Suprapubic skin (tissue), 4 donors: ENCODE measurements at regions not wholly inside any gene's neighbourhood (a gene's known extent, or its start where the extent isn't known, plus 50 kb on each side); places are given as distances from the start of the nearest gene placed in this dataset.

ENCODE experiments used
- DNase-seq, 2 donors: peaks; one replicate each; pipeline ENCODE4 v3.0.0-alpha.2; 2019; ENCODE audit warnings: low spot score in 2 of 2
- H3K27ac ChIP-seq: fragments of 200-600 bp; sonication (generic); one replicate; pipeline ENCODE4 v1.5.1; 2019
- H3K27me3 ChIP-seq: fragments of 200-600 bp; sonication (generic); one replicate; pipeline ENCODE4 v1.5.1; 2019
- H3K36me3 ChIP-seq: fragments of 200-600 bp; sonication (generic); one replicate; pipeline ENCODE4 v1.5.1; 2019
- H3K4me1 ChIP-seq: fragments of 200-600 bp; sonication (generic); one replicate; pipeline ENCODE4 v1.5.1; 2019
- H3K4me3 ChIP-seq: fragments of 200-600 bp; sonication (generic); one replicate; pipeline ENCODE4 v1.5.1; 2019; ENCODE audit warnings: mild to moderate bottlenecking
- H3K9me3 ChIP-seq: fragments of 200-600 bp; sonication (generic); one replicate; pipeline ENCODE4 v1.5.1; 2019
- EP300 ChIP-seq: sonication (generic); formaldehyde crosslinking; IDR thresholded peaks from one replicate; pipeline ENCODE4 v1.6.1; 2017; ENCODE audit warnings: antibody characterized with exemption
- POLR2A ChIP-seq, 2 donors: fragments of 450-650 bp; IDR thresholded peaks; one replicate each; pipeline ENCODE4 v1.6.1; 2017; ENCODE audit warnings: antibody characterized with exemption in 2 of 2, mild to moderate bottlenecking in 2 of 2, moderate library complexity in 2 of 2
- POLR2AphosphoS5 ChIP-seq, 3 donors: sonication (generic); formaldehyde crosslinking; IDR thresholded peaks; one replicate each; pipeline ENCODE4 v1.6.1; 2017; ENCODE audit warnings: antibody characterized with exemption in 3 of 3
- WGBS: methylation state at CpG from one replicate; pipeline ENCODE4 v1.1.5; 2018; 5-methylcytosine and 5-hydroxymethylcytosine counted together
- TF ChIP-seq, protein P1 (sequence below), 2 donors: fragments of 200-600 bp in 1 of 2; fragments of 450-650 bp in 1 of 2; sonication (generic) in 1 of 2; IDR thresholded peaks; one replicate each; pipeline ENCODE4 v1.5.1; 2016 to 2019; ENCODE audit warnings: antibody characterized with exemption in 2 of 2, mild to moderate bottlenecking in 1 of 2, moderate library complexity in 1 of 2

DNA sequence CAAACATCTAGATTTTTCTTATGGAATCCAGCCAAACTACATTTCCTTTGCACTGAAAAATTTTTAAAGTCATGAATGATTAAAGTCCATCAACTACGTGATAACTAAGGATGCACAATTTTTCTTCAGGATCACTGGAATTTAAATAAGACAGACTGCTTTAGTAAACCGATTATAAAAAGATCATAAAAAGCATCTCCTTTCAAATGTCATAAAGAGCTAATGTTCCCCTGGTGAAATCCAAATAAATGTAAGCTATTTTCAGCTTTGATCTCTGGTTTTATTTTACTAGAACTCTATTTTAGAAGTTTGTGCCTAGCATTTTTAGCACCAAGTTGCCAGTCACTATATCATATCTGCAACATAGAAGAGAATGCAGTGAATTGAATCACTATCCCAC, 460.8 kb downstream of the RFC3 start:
- TF ChIP-seq POLR2AphosphoS5 (IDR thresholded peaks at IDR 0.05) (no peak), EP300 (no peak), POLR2A (IDR thresholded peaks at IDR 0.05) (no peak)
- TF ChIP-seq, protein P1, sequence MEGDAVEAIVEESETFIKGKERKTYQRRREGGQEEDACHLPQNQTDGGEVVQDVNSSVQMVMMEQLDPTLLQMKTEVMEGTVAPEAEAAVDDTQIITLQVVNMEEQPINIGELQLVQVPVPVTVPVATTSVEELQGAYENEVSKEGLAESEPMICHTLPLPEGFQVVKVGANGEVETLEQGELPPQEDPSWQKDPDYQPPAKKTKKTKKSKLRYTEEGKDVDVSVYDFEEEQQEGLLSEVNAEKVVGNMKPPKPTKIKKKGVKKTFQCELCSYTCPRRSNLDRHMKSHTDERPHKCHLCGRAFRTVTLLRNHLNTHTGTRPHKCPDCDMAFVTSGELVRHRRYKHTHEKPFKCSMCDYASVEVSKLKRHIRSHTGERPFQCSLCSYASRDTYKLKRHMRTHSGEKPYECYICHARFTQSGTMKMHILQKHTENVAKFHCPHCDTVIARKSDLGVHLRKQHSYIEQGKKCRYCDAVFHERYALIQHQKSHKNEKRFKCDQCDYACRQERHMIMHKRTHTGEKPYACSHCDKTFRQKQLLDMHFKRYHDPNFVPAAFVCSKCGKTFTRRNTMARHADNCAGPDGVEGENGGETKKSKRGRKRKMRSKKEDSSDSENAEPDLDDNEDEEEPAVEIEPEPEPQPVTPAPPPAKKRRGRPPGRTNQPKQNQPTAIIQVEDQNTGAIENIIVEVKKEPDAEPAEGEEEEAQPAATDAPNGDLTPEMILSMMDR (IDR thresholded peaks at IDR 0.05), result no peak
- H3K27ac ChIP-seq, result no peak overlapping the region
- WGBS, result 46% methylated on average over 2 of the region's 2 CpGs
- no peaks in the 10 kb centered on the region for H3K4me1 ChIP-seq
- no peak overlapping the region for H3K4me3 ChIP-seq
- no peak for DNase-seq
- H3K36me3 ChIP-seq, result no peaks in the 10 kb centered on the region
- peaks cover 4% of the 10 kb centered on the region for H3K9me3 ChIP-seq
- H3K27me3 ChIP-seq, result no peaks in the 10 kb centered on the region

DNA sequence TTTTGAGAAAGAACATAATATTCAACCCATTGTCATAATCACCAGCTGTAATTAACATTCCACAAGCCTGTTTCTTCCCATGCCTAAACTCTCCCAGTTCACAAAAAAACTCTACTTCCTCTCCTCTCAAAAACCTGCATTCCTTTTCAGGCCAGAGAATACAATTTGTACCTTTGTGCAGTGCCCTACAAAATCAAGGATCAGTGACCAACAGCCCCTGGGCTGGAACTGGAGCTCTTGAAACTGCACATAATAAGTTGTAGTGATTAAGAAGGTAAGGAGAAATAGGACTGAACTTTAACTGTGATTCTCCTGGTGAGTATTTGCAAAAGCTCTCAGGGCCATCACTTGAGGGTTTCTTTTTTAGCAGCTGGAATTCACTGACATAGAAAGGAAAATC, 472.7 kb downstream of the RFC3 start:
- DNase-seq, result no peak
- Histone ChIP-seq H3K4me1 (no peaks in the 10 kb centered on the region), H3K36me3 (no peaks in the 10 kb centered on the region), H3K27me3 (no peaks in the 10 kb centered on the region), H3K27ac (no peak overlapping the region), H3K9me3 (no peaks in the 10 kb centered on the region), H3K4me3 (no peak overlapping the region)
- TF ChIP-seq, protein P1 (IDR thresholded peaks at IDR 0.05), result no peak
- TF ChIP-seq EP300 (no peak), POLR2A (IDR thresholded peaks at IDR 0.05) (no peak), POLR2AphosphoS5 (IDR thresholded peaks at IDR 0.05) (no peak)

DNA sequence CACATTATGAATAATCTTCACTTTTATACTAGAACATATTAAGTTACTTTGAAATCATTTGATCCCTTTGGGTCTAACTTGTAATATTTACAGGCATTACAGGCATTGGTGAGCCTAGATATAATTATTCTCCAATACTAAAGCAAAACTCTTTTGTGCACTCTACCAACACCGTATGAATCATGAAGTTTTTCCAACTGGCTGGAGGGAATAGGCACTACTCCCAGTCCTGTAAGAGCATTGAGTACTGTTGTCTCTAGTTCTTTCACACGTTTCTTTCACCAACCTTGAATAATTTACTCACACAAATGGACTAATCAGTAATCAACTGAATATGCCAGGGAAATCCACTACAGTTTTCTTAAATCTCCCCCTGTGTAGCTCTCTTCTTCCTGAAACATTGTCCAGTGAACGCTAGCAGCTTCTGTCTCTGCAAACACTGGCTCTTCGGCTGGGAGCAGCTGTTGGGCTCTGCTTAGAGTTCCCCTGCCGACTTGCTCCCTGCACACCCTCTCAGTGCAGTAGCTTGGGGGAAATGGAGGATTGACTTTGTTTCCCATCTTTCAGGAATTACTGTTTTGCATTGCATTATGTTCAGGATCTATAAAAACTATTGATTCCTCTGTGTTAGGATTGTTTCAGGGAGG, 476.7 kb downstream of the RFC3 start:
- TF ChIP-seq EP300 (no peak), POLR2A (IDR thresholded peaks at IDR 0.05) (no peak), POLR2AphosphoS5 (IDR thresholded peaks at IDR 0.05) (no peak)
- TF ChIP-seq, protein P1 (IDR thresholded peaks at IDR 0.05), result no peak
- H3K27ac ChIP-seq, result no peak overlapping the region
- no peaks in the 10 kb centered on the region for H3K36me3 ChIP-seq
- no peaks in the 10 kb centered on the region for H3K4me1 ChIP-seq
- H3K9me3 ChIP-seq, result no peaks in the 10 kb centered on the region
- no peak overlapping the region for H3K4me3 ChIP-seq
- DNase-seq, result no peak
- WGBS, result 40% methylated on average over 5 of the region's 5 CpGs
- no peaks in the 10 kb centered on the region for H3K27me3 ChIP-seq

DNA sequence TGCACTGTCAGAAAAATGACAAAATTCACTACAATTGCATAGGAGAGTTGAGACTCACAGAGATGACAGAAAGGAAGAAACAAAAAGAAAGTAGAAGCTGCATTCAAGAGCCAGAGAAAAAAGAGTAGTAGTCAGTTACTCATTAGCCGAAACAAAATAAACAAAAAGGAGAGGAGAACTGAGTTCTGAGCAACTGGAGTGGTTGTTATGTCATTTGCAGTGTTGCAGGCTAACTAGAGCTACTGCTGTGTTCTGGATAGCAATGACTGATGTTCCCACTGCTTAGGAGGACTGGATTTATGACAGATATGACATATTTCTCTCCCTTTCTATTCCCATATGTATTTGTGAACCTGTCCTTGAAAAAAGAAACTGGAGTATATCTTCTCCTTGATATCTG, 482.6 kb downstream of the RFC3 start:
- Histone ChIP-seq H3K27ac (no peak overlapping the region), H3K27me3 (no peaks in the 10 kb centered on the region)
- 61% methylated on average over 1 of the region's 1 CpG for WGBS

DNA sequence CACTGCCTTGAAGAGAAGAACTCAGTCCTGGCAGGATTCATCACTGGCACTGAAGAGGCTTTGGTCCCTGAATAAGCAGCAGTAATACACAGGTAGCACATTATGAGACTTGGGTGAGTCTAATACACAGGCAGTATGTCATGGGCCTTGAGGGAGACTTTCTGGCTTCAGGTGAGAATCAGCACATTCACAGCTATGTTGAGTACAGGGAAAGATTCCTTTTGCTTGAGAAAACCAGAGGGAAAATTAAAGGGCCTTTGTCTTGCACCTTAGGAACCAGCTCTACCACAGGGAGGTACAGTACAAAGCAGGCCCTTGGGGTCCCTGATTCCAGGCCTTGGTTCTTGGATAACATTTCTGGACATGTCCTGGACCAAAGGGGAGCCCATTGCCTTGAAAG, 484.6 kb downstream of the RFC3 start:
- no peak overlapping the region for H3K27ac ChIP-seq
- H3K27me3 ChIP-seq, result no peaks in the 10 kb centered on the region

More for the DNA sequence above, 482.6 kb downstream of the RFC3 start:
- DNase-seq, result no peak
- Histone ChIP-seq H3K4me3 (no peak overlapping the region), H3K4me1 (no peaks in the 10 kb centered on the region), H3K9me3 (peaks cover 3% of the 10 kb centered on the region), H3K36me3 (no peaks in the 10 kb centered on the region)
- TF ChIP-seq, protein P1 (IDR thresholded peaks at IDR 0.05), result no peak
- no peak for TF ChIP-seq EP300
- TF ChIP-seq POLR2AphosphoS5 (IDR thresholded peaks at IDR 0.05), result no peak

More for the DNA sequence above, 484.6 kb downstream of the RFC3 start:
- no peak for TF ChIP-seq EP300
- no peak for TF ChIP-seq POLR2A (IDR thresholded peaks at IDR 0.05)
- no peak for TF ChIP-seq POLR2AphosphoS5 (IDR thresholded peaks at IDR 0.05)
- TF ChIP-seq, protein P1 (IDR thresholded peaks at IDR 0.05), result no peak
- Histone ChIP-seq H3K4me1 (no peaks in the 10 kb centered on the region), H3K9me3 (peaks cover 3% of the 10 kb centered on the region), H3K36me3 (no peaks in the 10 kb centered on the region), H3K4me3 (no peak overlapping the region)
- no peak for DNase-seq
